Activated naive CD8-positive, alpha-beta T cell treated with anti-CD3 and anti-CD28 coated beads, Interleukin-2, amount 10 ng/mL, durations not matched to agents 7 days and 5 days (primary cell): ENCODE measurements at regions not wholly inside any gene's neighbourhood (a gene's known extent, or its start where the extent isn't known, plus 50 kb on each side); places are given as distances from the start of the nearest gene placed in this dataset.

Experiments
- ATAC-seq: fragments of 150-1000 bp; cut with Tn5 transposase; one replicate; pipeline ENCODE4 v1.10.0; 2021; ENCODE audit warnings: low read depth, moderate library complexity
- POLR2A ChIA-PET: fragments of 350-600 bp; sonication (Branson Sonifier 250); formaldehyde crosslinking; loops from one replicate; lab custom pipeline; 2021; ENCODE audit warnings: antibody characterized with exemption; lab: Charles Lee
- DNase-seq: peaks from one replicate; pipeline ENCODE4 v3.0.0; 2021
- H3K27ac Mint-ChIP-seq: one replicate; pipeline ENCODE4 v1.8.0; 2022; ENCODE audit warnings: mild to moderate bottlenecking, mixed read lengths
- H3K27me3 Mint-ChIP-seq: one replicate; pipeline ENCODE4 v1.8.0; 2022; ENCODE audit warnings: mild to moderate bottlenecking, moderate library complexity, mixed read lengths
- H3K36me3 Mint-ChIP-seq: one replicate; pipeline ENCODE4 v1.8.0; 2021; ENCODE audit warnings: mild to moderate bottlenecking, mixed read lengths
- H3K4me1 Mint-ChIP-seq: one replicate; pipeline ENCODE4 v1.8.0; 2021; ENCODE audit warnings: mixed read lengths
- H3K4me3 Mint-ChIP-seq: one replicate; pipeline ENCODE4 v1.8.0; 2022; ENCODE audit warnings: mild to moderate bottlenecking, moderate library complexity, mixed read lengths
- H3K9me3 Mint-ChIP-seq: one replicate; pipeline ENCODE4 v1.8.0; 2021; ENCODE audit warnings: mixed read lengths

GRCh38 chr17:73749337-73749823, 105.1 kb upstream of the SDK2 start:
- H3K36me3 Mint-ChIP-seq = no peaks in the 10 kb centered on the region
- ATAC-seq (no peak), DNase-seq (no peak)
- no peaks in the 10 kb centered on the region for H3K9me3 Mint-ChIP-seq
- H3K4me3 Mint-ChIP-seq = no peak overlapping the region
- H3K27ac Mint-ChIP-seq = no peak overlapping the region
- no peaks in the 10 kb centered on the region for H3K4me1 Mint-ChIP-seq
- H3K27me3 Mint-ChIP-seq = peaks cover 2% of the 10 kb centered on the region
- POLR2A ChIA-PET = no interaction called here

- no peak overlapping the region for H3K4me3 Mint-ChIP-seq
- ATAC-seq (no peak), DNase-seq (no peak)
- no peaks in the 10 kb centered on the region for H3K36me3 Mint-ChIP-seq
- POLR2A ChIA-PET = no interaction called here
- no peaks in the 10 kb centered on the region for H3K4me1 Mint-ChIP-seq
- no peak overlapping the region for H3K27ac Mint-ChIP-seq
- no peaks in the 10 kb centered on the region for H3K27me3 Mint-ChIP-seq
- H3K9me3 Mint-ChIP-seq = no peaks in the 10 kb centered on the region
Measured at GRCh38 chr17:73749928-73750605, 105.8 kb upstream of the SDK2 start.

DNA sequence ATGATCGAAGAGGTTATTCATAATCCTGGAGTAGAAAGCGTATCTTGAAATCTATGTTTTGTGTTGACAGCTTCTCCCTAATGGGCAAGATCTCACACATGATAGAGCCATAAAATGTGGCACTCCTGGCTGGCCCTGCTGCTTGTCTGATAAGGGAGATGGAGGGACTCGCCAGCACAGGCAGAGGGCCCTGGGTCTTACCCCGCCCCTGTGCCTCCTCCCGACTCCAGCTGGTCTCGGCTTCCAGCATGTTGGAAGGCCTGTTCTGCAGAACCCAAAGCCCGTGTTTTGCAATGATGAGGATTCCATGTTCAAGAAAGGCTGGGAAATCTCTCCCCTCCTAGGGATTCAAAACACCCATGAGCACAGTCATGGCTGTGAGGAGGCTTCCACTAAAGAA, 106.7 kb upstream of the SDK2 start:
- Mint-ChIP-seq H3K27ac (no peak overlapping the region), H3K27me3 (no peaks in the 10 kb centered on the region), H3K36me3 (no peaks in the 10 kb centered on the region), H3K4me1 (no peaks in the 10 kb centered on the region), H3K4me3 (no peak overlapping the region), H3K9me3 (no peaks in the 10 kb centered on the region)
- POLR2A ChIA-PET = no interaction called here
- ATAC-seq (no peak), DNase-seq (no peak)

DNA sequence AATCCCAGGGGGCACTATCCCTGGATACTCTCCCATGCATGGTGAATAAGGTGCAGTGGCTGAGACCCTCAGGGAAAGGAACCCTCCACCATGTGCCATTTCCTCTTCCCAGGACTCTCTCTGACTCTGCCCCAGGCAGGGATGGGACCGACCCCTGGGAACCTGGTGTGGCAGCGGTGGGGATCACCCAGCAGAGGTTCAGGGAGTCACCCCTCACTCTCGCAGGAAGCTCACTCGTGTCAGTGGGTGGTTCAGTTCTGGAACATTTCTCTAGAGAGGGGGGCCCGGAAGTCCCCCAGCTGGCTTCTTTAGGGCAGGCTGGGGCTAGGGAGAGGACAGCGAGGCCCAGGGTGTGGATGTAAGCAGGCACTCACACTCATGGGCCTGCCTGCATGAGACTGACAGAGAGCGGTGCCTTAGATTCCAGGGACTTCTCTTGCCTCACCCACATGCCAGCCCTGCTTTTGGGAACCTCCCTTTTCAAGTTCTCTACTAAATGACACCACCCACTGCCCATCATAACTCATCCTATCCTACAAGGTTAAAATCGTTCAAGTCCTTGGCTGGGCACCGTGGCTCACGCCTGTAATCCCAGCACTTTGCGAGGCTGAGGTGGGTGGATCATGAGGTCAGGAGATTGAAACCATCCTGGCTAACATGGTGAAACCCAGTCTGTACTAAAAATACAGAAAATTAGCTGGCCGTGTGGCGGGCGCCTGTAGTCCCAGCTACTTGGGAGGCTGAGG, 109.7 kb upstream of the SDK2 start:
- Mint-ChIP-seq H3K4me3 (no peak overlapping the region), H3K27me3 (no peaks in the 10 kb centered on the region), H3K4me1 (peaks cover 2% of the 10 kb centered on the region), H3K36me3 (no peaks in the 10 kb centered on the region), H3K27ac (no peak overlapping the region), H3K9me3 (no peaks in the 10 kb centered on the region)
- POLR2A ChIA-PET = no interaction called here
- ATAC-seq (no peak), DNase-seq (no peak)

DNA sequence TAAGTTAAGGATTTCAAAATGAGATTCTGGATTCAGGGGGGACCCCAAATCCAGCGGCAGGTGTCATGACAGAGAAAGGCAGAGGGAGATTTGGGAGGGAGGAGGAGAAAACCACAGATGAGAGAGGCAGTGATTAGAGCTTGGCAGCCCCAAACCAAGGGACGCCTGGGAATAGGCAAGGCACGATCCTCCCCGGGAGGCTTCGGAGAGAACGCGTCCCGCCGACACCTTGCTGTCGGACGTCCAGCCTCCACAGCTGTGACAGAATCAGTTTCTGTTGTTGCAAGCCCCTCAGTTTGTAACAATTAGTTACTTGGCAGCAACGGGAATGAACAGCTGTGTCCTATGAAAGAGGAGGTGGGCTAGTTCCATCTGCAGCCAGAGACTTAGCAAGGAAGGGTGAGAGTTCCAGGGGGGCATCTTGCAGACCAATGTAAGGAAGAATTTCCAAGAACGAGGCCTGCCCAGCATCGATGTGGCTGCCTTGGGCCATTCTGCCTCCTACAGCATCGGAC, 110.7 kb upstream of the SDK2 start:
- no peak overlapping the region for H3K4me3 Mint-ChIP-seq
- ATAC-seq = no peak
- POLR2A ChIA-PET = no interaction called here

DNA sequence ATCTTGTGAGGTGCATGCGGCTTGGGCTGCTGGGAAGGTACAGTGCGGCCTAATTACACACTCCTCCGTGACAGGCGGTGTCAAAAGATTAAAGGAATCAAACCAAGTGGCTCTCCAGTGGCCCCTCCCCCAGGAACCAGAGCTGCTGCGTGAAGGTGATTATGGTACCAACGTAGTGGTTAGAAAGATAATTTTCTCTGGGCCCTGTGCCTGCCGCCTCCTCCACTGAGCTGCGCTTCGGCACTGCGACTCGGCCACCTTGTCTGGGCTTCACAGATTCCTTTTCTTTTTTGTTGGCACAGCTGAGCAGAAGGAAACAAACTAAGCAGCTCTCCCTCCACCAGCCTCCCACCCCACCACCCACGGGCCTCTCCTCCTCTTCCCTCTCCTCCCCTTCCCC, 113.2 kb upstream of the SDK2 start:
- Mint-ChIP-seq H3K4me3 (no peak overlapping the region), H3K36me3 (no peaks in the 10 kb centered on the region), H3K27me3 (no peaks in the 10 kb centered on the region), H3K27ac (no peak overlapping the region), H3K9me3 (no peaks in the 10 kb centered on the region), H3K4me1 (peaks cover 2% of the 10 kb centered on the region)
- no peak for DNase-seq
- no peak for ATAC-seq
- POLR2A ChIA-PET = no interaction called here

More for the DNA sequence above, 110.7 kb upstream of the SDK2 start:
- Mint-ChIP-seq H3K27ac (no peak overlapping the region), H3K36me3 (no peaks in the 10 kb centered on the region), H3K27me3 (no peaks in the 10 kb centered on the region), H3K4me1 (peaks cover 2% of the 10 kb centered on the region), H3K9me3 (no peaks in the 10 kb centered on the region)
- no peak for DNase-seq

DNA sequence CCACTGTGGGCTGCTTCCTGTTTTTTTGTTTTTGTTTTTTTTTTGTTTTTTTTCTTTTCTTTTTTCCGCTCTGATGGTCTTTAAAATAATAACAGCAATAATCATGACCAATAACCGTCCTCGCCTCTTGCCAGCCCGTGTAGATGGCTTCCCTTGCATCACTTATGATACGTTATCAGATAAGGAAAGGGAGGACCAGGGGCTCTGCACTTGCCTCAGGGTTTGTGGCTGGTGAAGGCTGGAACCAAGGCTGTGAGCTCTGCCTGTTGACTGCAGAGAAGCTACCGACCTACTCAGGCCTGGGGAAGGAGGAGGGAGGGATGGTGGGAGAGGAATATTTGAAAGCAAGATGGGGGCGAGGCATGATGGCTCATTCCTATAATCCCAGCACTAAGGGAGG, 114.0 kb upstream of the SDK2 start:
- Mint-ChIP-seq H3K27me3 (no peaks in the 10 kb centered on the region), H3K9me3 (no peaks in the 10 kb centered on the region), H3K4me1 (peaks cover 2% of the 10 kb centered on the region), H3K27ac (no peak overlapping the region), H3K4me3 (no peak overlapping the region), H3K36me3 (no peaks in the 10 kb centered on the region)
- POLR2A ChIA-PET = no interaction called here
- ATAC-seq (no peak), DNase-seq (no peak)

DNA sequence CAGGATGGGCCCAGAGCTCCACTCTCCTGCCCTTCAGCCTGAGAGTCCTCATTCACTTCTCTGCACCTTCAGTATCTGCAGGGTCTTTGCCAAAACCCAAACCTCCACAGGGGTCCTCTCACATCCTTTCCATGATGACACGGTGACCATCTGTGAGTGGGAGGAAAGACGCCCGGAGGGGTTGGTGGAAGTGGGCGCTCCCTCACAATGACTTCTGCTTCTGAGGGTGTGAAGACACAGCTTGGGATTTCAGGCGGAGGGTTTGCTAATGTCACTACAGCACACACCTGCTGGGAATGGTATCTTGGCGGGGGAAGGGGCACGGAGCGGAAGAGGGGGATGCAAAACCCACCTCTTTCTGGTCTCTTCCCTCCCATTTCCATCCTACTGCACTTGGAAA, 115.1 kb upstream of the SDK2 start:
- no peak for DNase-seq
- no peaks in the 10 kb centered on the region for H3K9me3 Mint-ChIP-seq
- H3K4me3 Mint-ChIP-seq = no peak overlapping the region
- no peak overlapping the region for H3K27ac Mint-ChIP-seq
- no peaks in the 10 kb centered on the region for H3K36me3 Mint-ChIP-seq
- peaks cover 2% of the 10 kb centered on the region for H3K4me1 Mint-ChIP-seq
- ATAC-seq = no peak
- H3K27me3 Mint-ChIP-seq = no peaks in the 10 kb centered on the region
- POLR2A ChIA-PET = no interaction called here

- no peak overlapping the region for H3K27ac Mint-ChIP-seq
- H3K27me3 Mint-ChIP-seq = no peaks in the 10 kb centered on the region
- H3K4me3 Mint-ChIP-seq = no peak overlapping the region
- ATAC-seq (no peak), DNase-seq (no peak)
- no peaks in the 10 kb centered on the region for H3K36me3 Mint-ChIP-seq
- peaks cover 2% of the 10 kb centered on the region for H3K4me1 Mint-ChIP-seq
- H3K9me3 Mint-ChIP-seq = no peaks in the 10 kb centered on the region
- POLR2A ChIA-PET = no interaction called here
Measured at GRCh38 chr17:73759734-73760438, 115.6 kb upstream of the SDK2 start.

- DNase-seq (no peak), ATAC-seq (no peak)
- Mint-ChIP-seq H3K4me1 (peaks cover 2% of the 10 kb centered on the region), H3K36me3 (no peaks in the 10 kb centered on the region), H3K4me3 (no peak overlapping the region), H3K9me3 (no peaks in the 10 kb centered on the region), H3K27me3 (no peaks in the 10 kb centered on the region), H3K27ac (no peak overlapping the region)
- POLR2A ChIA-PET = no interaction called here
Measured at GRCh38 chr17:73760439-73760758, 116.2 kb upstream of the SDK2 start.

GRCh38 chr17:73765824-73766563, 121.7 kb upstream of the SDK2 start:
- POLR2A ChIA-PET = no interaction called here
- no peaks in the 10 kb centered on the region for H3K9me3 Mint-ChIP-seq
- no peaks in the 10 kb centered on the region for H3K36me3 Mint-ChIP-seq
- ATAC-seq (no peak), DNase-seq (no peak)
- no peak overlapping the region for H3K27ac Mint-ChIP-seq
- no peaks in the 10 kb centered on the region for H3K4me1 Mint-ChIP-seq
- H3K27me3 Mint-ChIP-seq = no peaks in the 10 kb centered on the region
- H3K4me3 Mint-ChIP-seq = no peak overlapping the region

DNA sequence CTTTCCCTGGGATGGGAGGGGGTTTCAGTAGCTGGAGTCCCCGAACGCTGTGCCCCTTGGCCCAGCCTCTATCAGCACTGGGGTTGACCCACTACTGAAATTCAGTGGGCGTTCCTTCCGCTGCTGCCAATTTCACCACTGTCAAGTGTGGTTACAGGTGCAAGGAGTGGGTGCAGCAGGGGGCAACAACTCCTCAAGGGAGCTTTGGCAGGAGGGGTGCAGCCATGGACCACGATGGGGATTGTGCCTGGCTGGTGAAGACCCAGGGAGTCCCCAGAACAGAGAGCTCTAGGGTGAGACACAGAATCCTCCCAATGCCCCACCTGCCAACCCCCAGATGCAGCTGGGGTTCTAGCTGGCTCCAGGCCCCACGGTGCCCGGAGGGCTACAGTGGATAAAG, 123.5 kb upstream of the SDK2 start:
- H3K36me3 Mint-ChIP-seq = no peaks in the 10 kb centered on the region
- no peaks in the 10 kb centered on the region for H3K4me1 Mint-ChIP-seq
- H3K27ac Mint-ChIP-seq = no peak overlapping the region
- H3K4me3 Mint-ChIP-seq = no peak overlapping the region
- DNase-seq (no peak), ATAC-seq (no peak)
- H3K27me3 Mint-ChIP-seq = peaks cover 1% of the 10 kb centered on the region
- H3K9me3 Mint-ChIP-seq = no peaks in the 10 kb centered on the region
- POLR2A ChIA-PET = no interaction called here

- no peak for ATAC-seq
- DNase-seq = no peak
- no peak overlapping the region for H3K27ac Mint-ChIP-seq
- H3K27me3 Mint-ChIP-seq = peaks cover 3% of the 10 kb centered on the region
- H3K9me3 Mint-ChIP-seq = no peaks in the 10 kb centered on the region
- POLR2A ChIA-PET = no interaction called here
- no peaks in the 10 kb centered on the region for H3K36me3 Mint-ChIP-seq
- H3K4me3 Mint-ChIP-seq = no peak overlapping the region
- no peaks in the 10 kb centered on the region for H3K4me1 Mint-ChIP-seq
Measured at GRCh38 chr17:73768691-73769090, 124.4 kb upstream of the SDK2 start.
